H9 (cell line): ENCODE measurements at regions not wholly inside any gene's neighbourhood (a gene's known extent, or its start where the extent isn't known, plus 50 kb on each side); places are given as distances from the start of the nearest gene placed in this dataset.

Experiments
- DNase-seq: peaks from one replicate; pipeline ENCODE4 v3.0.0-alpha.2; 2017
- H2AFZ ChIP-seq: one replicate; pipeline ENCODE4 v1.6.1; 2013; ENCODE audit warnings: mild to moderate bottlenecking, low read length, control low read depth, moderate library complexity
- H2AK5ac ChIP-seq: 2 replicates; pipeline ENCODE4 v1.6.1; 2013; ENCODE audit warnings: low read length, control low read depth, mixed read lengths; ENCODE audit not compliant: insufficient read length
- H2BK120ac ChIP-seq: one replicate; pipeline ENCODE4 v1.6.1; 2013; ENCODE audit warnings: low read depth, mild to moderate bottlenecking, low read length, control low read depth, inconsistent platforms; ENCODE audit not compliant: poor library complexity, severe bottlenecking
- H2BK12ac ChIP-seq: 2 replicates; pipeline ENCODE4 v1.6.1; 2013; ENCODE audit warnings: low read length, control low read depth, mixed read lengths, low read depth; ENCODE audit not compliant: insufficient read length
- H2BK15ac ChIP-seq: 2 replicates; pipeline ENCODE4 v1.6.1; 2013; ENCODE audit warnings: low read depth, low read length, control low read depth
- H2BK20ac ChIP-seq: one replicate; pipeline ENCODE4 v1.6.1; 2013; ENCODE audit warnings: low read depth, mild to moderate bottlenecking, low read length, control low read depth, inconsistent platforms; ENCODE audit not compliant: poor library complexity, severe bottlenecking
- H2BK5ac ChIP-seq: 2 replicates; pipeline ENCODE4 v1.6.1; 2013; ENCODE audit warnings: low read length, control low read depth, mixed read lengths; ENCODE audit not compliant: insufficient read length
- H3K14ac ChIP-seq: 2 replicates; pipeline ENCODE4 v1.6.1; 2013; ENCODE audit warnings: low read length, control low read depth; ENCODE audit not compliant: insufficient read depth
- H3K18ac ChIP-seq: 2 replicates; pipeline ENCODE4 v1.6.1; 2013; ENCODE audit warnings: low read depth, mild to moderate bottlenecking, mixed read lengths, low read length, control low read depth; ENCODE audit not compliant: insufficient read length
- H3K23ac ChIP-seq: 2 replicates; pipeline ENCODE4 v1.6.1; 2013; ENCODE audit warnings: low read length, control low read depth, mixed read lengths, low read depth; ENCODE audit not compliant: insufficient read length
- H3K23me2 ChIP-seq: 2 replicates; pipeline ENCODE4 v1.6.1; 2013; ENCODE audit warnings: low read depth, mild to moderate bottlenecking, mixed read lengths, low read length, control low read depth; ENCODE audit not compliant: insufficient read length, poor library complexity, severe bottlenecking
- H3K27ac ChIP-seq: 2 replicates; pipeline ENCODE4 v1.5.1; 2013; ENCODE audit warnings: low read length, control low read depth, mixed read lengths, low read depth; ENCODE audit not compliant: insufficient read length
- H3K27me3 ChIP-seq: 2 replicates; pipeline ENCODE4 v1.6.1; 2013; ENCODE audit warnings: low read length, control low read depth, inconsistent platforms; ENCODE audit not compliant: insufficient read depth
- H3K4ac ChIP-seq: 2 replicates; pipeline ENCODE4 v1.6.1; 2013; ENCODE audit warnings: low read depth, mild to moderate bottlenecking, control low read depth, inconsistent platforms, low read length, moderate library complexity
- H3K4me1 ChIP-seq: 2 replicates; pipeline ENCODE4 v1.6.1; 2013; ENCODE audit warnings: low read length, control low read depth, inconsistent platforms; ENCODE audit not compliant: insufficient read depth
- H3K4me2 ChIP-seq: 2 replicates; pipeline ENCODE4 v1.6.1; 2013; ENCODE audit warnings: low read length, control low read depth, mixed read lengths; ENCODE audit not compliant: insufficient read length, insufficient read depth
- H3K56ac ChIP-seq: 2 replicates; pipeline ENCODE4 v1.6.1; 2013; ENCODE audit warnings: low read depth, mild to moderate bottlenecking, mixed read lengths, low read length, control low read depth; ENCODE audit not compliant: insufficient read length
- H3K79me1 ChIP-seq: 2 replicates; pipeline ENCODE4 v1.6.1; 2013; ENCODE audit warnings: low read depth, mild to moderate bottlenecking, moderate library complexity, low read length, control low read depth, inconsistent platforms; ENCODE audit not compliant: insufficient read depth, poor library complexity, severe bottlenecking
- H3K79me2 ChIP-seq: 2 replicates; pipeline ENCODE4 v1.6.1; 2013; ENCODE audit warnings: low read length, control low read depth, inconsistent platforms; ENCODE audit not compliant: insufficient read depth
- H3K9ac ChIP-seq: 2 replicates; pipeline ENCODE4 v1.6.1; 2013; ENCODE audit warnings: low read length, control low read depth, mixed read lengths; ENCODE audit not compliant: insufficient read length; ENCODE audit errors: extremely low read depth
- H3K9me3 ChIP-seq: one replicate; pipeline ENCODE4 v1.6.1; 2013; ENCODE audit warnings: low read depth, low read length, inconsistent platforms; ENCODE audit not compliant: control insufficient read depth
- H3T11ph ChIP-seq: one replicate; pipeline ENCODE4 v1.6.1; 2013; ENCODE audit warnings: mild to moderate bottlenecking, low read length, control low read depth, inconsistent platforms
- H4K20me1 ChIP-seq: one replicate; pipeline ENCODE4 v1.6.1; 2013; ENCODE audit not compliant: control insufficient read depth, insufficient read length, insufficient read depth
- H4K5ac ChIP-seq: 2 replicates; pipeline ENCODE4 v1.6.1; 2013; ENCODE audit warnings: low read depth, mild to moderate bottlenecking, mixed read lengths, low read length, control low read depth; ENCODE audit not compliant: insufficient read length
- H4K8ac ChIP-seq: replicated peaks from 2 replicates; pipeline ENCODE4 v1.6.1; 2013; ENCODE audit warnings: low read length, control low read depth, mixed read lengths, low read depth; ENCODE audit not compliant: insufficient read length
- H4K91ac ChIP-seq: 2 replicates; pipeline ENCODE4 v1.6.1; 2013; ENCODE audit warnings: low read depth, mild to moderate bottlenecking, moderate library complexity, mixed read lengths, low read length, control low read depth; ENCODE audit not compliant: insufficient read length
- H3K27ac Mint-ChIP-seq, 3 experiments: 2 replicates in 2 of 3; 3 replicates in 1 of 3; pipeline ENCODE4 v1.8.0; 2020 to 2021; ENCODE audit warnings: mixed read lengths in 3 of 3, mild to moderate bottlenecking in 1 of 3, moderate library complexity in 1 of 3
- H3K27me3 Mint-ChIP-seq: 2 replicates; pipeline ENCODE4 v1.8.0; 2021; ENCODE audit warnings: low read depth, mild to moderate bottlenecking, moderate library complexity, mixed read lengths
- H3K36me3 Mint-ChIP-seq, 3 experiments: 2 replicates in 2 of 3; 3 replicates in 1 of 3; pipeline ENCODE4 v1.8.0; 2020 to 2021; ENCODE audit warnings: low read depth in 3 of 3, mixed read lengths in 3 of 3; ENCODE audit not compliant: insufficient read depth in 1 of 3
- H3K4me1 Mint-ChIP-seq, 2 experiments: 2 replicates each; pipeline ENCODE4 v1.8.0; 2020; ENCODE audit warnings: mixed read lengths in 2 of 2
- H3K4me3 Mint-ChIP-seq, 2 experiments: 2 replicates in 1 of 2; 3 replicates in 1 of 2; pipeline ENCODE4 v1.8.0; 2020 to 2021; ENCODE audit warnings: mild to moderate bottlenecking in 2 of 2, mixed read lengths in 2 of 2, moderate library complexity in 1 of 2
- H3K9me3 Mint-ChIP-seq, 2 experiments: 2 replicates in 1 of 2; 3 replicates in 1 of 2; pipeline ENCODE4 v1.8.0; 2020; ENCODE audit warnings: mild to moderate bottlenecking in 2 of 2, mixed read lengths in 2 of 2, moderate library complexity in 1 of 2
- CTCF ChIP-seq: fragments of 200-600 bp; sonication (generic); conservative IDR thresholded peaks from 3 replicates; pipeline ENCODE4 v1.8.0; 2021; ENCODE audit warnings: antibody characterized with exemption, mild to moderate bottlenecking
- WGBS: extraction: QIAGEN DNeasy Blood & Tissue Kit; methylation state at CpG from one replicate; pipeline ENCODE4 v1.1.7; 2013; ENCODE audit warnings: missing lambda C conversion rate, low lambda C conversion rate, mixed read lengths; ENCODE audit not compliant: insufficient read length; ENCODE audit errors: extremely low coverage; 5-methylcytosine and 5-hydroxymethylcytosine counted together

- Histone ChIP-seq H2BK12ac (no peak overlapping the region), H3K79me1 (no peaks in the 10 kb centered on the region), H3K79me2 (no peaks in the 10 kb centered on the region), H4K20me1 (no peaks in the 10 kb centered on the region), H3K9ac (no peak overlapping the region), H4K5ac (no peak overlapping the region), H2BK5ac (no peak overlapping the region), H2BK20ac (no peak overlapping the region), H3K4me2 (no peak overlapping the region), H3K27me3 (no peaks in the 10 kb centered on the region), H2BK120ac (no peak overlapping the region), H2BK15ac (no peak overlapping the region), H3K9me3 (no peaks in the 10 kb centered on the region), H3K56ac (no peak overlapping the region), H4K91ac (no peak overlapping the region), H4K8ac (no peak overlapping the region), H3K4me1 (no peaks in the 10 kb centered on the region), H3K18ac (no peak overlapping the region), H3K27ac (no peak overlapping the region), H3K23me2 (no peaks in the 10 kb centered on the region), H3T11ph (no peak overlapping the region), H3K23ac (no peak overlapping the region), H2AK5ac (no peak overlapping the region), H2AFZ (no peak overlapping the region), H3K14ac (no peak overlapping the region), H3K4ac (no peak overlapping the region)
- H3K27me3 Mint-ChIP-seq = peaks cover 3% of the 10 kb centered on the region
- peaks cover 3% of the 10 kb centered on the region in 2 experiments; a peak in 1 of 4 replicates for H3K4me1 Mint-ChIP-seq
- H3K9me3 Mint-ChIP-seq = peaks cover 2 to 4% of the 10 kb centered on the region in 2 experiments; a peak in 3 of 5 replicates
- no peak for DNase-seq
- WGBS = no CpG with 5 or more reads among the region's 4 CpGs
- no peak overlapping the region for H3K27ac Mint-ChIP-seq
- H3K4me3 Mint-ChIP-seq = no peak overlapping the region
- H3K36me3 Mint-ChIP-seq = no peaks in the 10 kb centered on the region
- no peak for TF ChIP-seq CTCF
These were observed 269.9 kb downstream of the HLX start for GRCh38 chr1:221149111-221149510.
